ENCODE measurements at regions not wholly inside any gene's neighbourhood (a gene's known extent, or its start where the extent isn't known, plus 50 kb on each side); places are given as distances from the start of the nearest gene placed in this dataset.

DNA sequence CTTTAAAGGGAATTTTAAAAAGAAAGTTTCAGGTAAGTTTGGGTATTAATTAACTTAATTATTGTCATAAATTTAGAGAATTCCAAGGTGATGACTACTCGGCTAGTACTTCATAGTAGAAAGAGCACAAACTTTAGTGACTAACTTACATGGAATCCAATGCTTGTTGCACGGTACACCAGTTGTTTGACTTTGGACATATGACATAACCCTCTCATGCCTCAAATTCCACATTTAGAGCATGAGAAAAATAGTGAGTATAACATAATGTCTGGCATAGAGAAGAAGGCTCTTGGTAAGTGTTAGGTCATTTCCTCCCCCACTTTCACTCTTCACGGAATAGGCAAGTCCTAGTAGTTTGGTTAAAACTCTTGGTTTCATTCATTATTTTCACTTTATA lies 1249.4 kb upstream of the SLC10A2 start:
- no peak for DNase-seq (ENCODE audit: low spot score)

DNA sequence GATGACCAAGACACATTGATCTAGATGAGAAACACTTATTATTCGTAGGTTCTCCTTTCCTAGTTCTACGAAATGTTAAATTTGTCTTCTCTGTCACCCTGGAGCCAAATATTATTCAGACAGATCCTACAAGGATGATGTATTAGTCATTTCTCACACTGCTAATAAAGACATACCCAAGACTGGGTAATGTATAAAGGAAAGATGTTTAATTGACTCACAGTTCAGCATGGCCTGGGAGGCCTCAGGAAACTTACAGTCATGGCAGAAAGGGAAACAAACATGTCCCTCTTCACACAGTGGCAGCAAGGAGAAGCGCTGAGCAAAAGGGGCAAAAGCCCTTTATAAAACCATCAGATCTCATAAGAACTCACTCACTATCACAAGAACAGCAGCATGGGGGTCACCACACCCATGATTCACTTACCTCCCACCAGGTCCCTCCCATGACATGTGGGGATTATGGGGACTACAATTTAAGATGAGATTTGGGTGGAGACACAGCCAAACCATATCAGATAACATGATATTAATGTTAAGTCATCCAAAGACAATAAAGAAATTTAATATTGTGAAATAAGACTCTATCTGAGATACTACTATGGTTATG lies 1248.8 kb upstream of the SLC10A2 start:
- no peak for DNase-seq (ENCODE audit: low spot score)

DNA sequence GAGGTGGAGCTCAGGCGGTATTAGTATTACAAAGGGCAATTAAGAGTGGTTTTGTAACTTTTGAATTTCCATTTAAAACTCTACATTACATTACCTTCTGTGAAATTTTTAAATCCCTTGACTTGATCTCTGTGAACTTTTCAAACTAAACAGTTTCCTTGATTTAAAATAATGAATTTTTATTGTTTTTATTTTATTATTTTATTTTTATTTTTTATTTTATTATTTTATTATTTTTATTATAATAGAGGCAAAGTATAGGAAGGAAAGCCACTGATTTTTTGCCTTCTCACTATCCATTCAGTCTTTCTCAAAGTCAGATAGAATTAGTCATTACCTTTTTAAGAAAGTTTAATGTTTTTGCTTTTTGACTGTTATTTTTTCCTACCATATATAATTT lies 1248.1 kb upstream of the SLC10A2 start:
- DNase-seq (ENCODE audit: low spot score), result no peak

DNA sequence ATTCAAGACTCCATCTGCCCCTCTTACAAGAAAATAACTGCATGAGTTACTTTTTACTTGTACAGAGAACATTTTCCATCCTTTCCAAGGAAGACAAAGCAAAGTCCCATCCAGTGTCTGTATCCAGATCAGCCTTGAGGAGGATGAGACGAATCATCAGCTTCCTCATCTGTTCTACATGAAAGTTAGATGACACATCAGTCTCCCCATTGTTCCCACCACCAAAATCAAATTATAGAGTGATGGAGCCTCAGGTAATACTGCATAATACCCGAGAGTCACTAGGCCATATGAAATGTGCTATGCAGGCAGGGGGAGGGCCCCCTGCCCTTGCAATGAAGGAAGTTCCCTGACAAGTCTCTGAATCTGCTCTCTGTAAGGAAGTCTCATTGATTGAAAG lies 1244.6 kb upstream of the SLC10A2 start:
- DNase-seq (ENCODE audit: low spot score), result no peak

DNA sequence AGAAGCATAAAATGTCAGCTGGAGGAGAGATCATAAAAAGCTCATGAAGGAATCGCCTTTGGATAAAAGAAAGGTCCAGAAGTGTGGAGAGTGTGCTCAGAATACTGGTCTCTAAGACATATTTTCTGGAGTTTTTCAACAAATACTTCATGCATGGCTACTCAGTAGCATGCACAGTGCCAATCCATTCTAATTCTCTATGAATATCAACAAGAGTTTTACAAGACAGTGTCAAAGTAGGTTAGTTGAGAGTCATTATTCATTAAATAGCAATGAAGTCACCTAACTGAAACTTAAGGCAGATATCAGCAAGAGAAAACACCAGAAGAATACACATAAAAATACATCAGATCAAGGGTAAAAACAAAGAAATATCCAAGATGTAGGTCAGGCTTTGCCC lies 1243.2 kb upstream of the SLC10A2 start:
- DNase-seq (ENCODE audit: low spot score), result no peak

DNA sequence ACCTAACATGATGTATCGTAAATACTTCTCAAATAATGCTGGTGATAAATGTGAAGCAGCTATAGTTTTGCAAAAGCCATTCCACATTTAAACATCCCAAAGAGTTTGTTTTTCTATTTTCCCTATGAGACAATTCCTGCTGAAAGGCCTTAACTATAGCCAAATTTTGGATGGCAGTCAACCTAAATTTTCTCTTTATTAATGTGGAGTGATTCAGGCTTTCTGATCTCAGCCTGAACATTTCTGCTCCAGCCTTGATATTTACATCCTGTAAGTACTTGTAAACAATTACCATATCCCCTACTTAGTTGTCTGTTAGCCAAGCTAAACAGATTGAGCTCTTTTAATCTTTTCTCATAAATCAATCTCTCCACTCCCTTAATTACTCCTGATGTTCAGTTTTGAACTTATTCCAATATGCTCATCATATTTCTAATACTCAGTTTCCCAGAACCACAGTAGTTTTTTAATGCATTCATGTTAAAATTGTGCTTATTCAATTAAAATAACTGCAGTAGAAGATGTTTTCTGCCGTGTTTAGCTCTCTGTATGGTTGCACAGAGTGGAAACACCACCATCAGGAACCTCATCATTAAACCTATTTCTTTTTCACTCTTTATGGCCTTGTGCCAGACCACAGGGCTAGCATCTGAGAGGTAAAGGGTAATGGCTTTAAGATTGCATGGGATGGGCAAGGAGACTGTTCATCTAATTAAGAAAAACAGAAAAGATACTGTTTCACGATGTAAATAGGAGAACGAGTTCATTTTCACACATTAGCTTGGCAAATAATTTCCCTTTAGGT lies 1235.2 kb upstream of the SLC10A2 start:
- no peak for DNase-seq (ENCODE audit: low spot score)

DNA sequence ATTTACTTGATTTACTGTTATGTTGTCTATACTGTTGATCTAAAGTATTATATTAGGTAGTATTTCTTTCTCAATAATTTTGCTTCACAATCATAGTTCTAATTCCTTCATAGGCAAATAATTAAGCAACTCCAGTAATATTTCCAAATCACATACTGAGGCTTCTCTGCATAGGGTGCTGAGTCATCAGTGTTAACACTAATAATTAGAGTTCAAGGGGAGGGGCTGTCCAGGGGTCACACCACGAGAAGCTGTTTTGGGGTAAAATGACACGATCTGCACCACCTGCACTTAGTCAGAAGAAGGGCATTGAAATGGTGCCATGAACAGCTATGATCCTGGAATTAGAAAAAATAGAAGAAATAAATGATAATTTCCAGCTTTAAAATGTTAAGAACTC lies 1230.9 kb upstream of the SLC10A2 start:
- no peak for DNase-seq (ENCODE audit: low spot score)

DNA sequence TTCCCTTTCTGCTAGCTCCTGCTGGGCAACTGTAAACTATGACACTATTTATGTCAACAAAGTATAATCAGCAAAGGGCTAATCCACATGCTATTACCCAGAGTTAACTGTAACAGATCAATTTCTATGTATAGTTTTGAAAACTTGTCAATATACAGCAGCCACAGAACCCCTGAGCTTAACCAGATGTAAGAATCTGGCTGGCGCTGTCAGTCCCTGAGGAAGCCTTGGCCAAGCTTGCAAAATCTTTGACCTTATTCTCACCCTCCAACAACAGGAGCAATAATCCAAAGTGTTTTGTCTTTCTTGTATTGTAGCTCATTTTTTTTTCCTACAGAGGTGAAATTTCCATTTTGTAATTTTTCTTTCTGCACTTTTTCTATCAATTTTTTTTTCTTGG lies 1230.1 kb upstream of the SLC10A2 start:
- DNase-seq (ENCODE audit: low spot score), result no peak

DNA sequence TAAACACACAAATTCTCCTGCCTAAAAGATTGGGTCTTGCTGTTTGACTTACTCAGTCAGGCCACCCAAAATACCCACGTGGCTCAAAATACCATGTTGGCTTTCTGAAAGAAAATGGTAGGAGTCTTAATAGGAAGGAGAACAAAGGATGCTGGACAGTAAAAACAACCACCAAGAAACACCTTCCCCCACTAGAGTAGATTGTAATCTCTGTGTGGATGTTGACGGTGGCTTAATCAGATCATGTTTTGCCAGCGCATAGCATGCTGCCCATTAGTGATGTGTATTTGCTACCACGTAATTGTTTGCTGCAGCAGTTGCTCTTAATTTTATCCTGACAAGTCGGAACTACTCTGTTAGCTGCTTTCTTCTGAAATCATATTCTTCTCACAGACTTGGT lies 1229.3 kb upstream of the SLC10A2 start:
- no peak for DNase-seq (ENCODE audit: low spot score)

DNA sequence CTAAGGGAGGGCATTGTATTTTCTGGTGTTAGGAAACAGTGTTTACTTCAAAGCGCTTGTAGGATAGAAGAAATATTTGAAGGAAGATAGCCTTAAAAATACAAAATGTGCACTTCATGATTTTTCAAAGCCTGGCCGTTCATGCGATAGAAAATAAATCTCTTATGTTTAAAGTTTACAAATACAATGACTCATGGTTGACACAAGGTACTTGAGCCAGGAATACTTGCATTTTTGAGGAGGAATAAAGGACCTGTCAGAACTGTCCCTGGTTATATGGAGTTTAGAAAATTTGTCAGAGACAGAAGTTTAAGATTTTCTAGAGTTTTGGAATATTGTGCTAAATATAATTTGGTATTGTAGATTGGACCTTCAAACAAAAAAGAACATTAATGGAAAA lies 1223.2 kb upstream of the SLC10A2 start:
- DNase-seq (ENCODE audit: low spot score), result no peak

DNA sequence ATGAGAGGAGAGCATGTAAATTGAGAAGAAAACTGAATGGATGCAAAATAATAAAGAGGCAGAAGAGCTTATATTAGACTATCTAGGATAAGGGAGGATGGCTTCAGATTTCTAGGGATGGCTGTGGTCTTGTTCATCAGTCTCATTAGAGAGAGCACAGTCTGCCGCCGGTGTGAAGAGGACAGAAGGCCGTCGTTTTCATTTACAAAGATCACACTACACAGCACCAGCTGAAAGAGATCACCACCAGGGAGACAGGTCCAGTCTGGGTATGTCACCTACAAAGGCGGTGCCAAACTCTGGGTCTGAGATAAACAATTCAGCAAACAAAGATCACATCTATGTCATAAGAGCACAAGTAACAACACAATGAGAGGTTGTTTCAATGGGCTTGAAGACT lies 1222.3 kb upstream of the SLC10A2 start:
- DNase-seq (ENCODE audit: low spot score), result no peak

DNA sequence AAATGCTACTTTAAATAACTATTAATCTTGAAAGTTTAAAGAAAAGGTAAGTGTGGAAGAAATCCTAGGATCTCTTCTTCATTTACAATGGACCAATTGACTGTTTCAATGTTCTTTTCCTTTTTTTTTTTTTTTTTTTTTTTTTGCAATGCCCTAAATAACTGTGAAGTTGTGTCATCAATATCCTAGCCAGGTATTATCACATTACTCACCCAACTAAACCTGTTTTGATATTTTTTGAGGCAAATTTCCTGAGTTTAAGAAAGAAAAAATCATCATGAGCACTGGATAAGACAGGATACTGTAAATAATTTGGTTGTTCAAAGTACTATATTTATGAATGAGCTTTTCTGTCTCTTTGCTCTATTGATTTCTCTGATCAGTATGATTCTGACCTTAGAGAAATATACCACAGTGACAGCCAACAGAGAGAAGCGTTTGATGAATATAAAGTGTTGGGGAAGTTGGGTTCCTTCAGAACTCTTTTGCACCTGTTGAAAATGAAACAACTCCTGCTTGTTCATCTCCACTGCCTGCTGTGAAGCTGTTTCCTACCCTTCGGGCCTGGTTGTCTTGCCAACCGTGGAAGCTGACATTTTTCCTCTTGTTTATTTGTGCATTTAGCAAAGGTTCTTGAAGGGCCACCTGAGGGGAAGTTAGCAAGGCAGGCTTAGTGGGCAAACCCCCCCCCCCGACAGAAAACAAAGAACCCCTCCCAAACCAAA lies 1220.5 kb upstream of the SLC10A2 start:
- DNase-seq (ENCODE audit: low spot score), result no peak

DNA sequence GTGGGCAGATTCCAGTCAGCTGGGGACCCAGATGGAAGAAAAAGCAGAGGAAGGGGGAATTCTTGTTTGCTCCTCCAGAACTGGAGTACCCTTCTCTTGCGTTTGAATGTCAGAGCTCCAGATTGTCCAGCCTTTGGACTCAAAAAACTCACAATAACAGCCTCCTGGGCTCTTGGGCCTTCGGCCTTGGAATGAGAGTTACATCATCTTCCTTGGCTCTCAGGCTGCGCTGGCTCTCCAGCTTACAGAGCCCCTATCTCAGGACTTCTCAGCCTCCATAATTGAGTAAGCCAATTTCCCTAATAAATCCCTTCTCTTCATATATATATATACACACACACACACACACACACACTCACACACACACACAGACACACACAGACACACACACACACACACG lies 1215.7 kb upstream of the SLC10A2 start:
- no peak for DNase-seq (ENCODE audit: low spot score)

DNA sequence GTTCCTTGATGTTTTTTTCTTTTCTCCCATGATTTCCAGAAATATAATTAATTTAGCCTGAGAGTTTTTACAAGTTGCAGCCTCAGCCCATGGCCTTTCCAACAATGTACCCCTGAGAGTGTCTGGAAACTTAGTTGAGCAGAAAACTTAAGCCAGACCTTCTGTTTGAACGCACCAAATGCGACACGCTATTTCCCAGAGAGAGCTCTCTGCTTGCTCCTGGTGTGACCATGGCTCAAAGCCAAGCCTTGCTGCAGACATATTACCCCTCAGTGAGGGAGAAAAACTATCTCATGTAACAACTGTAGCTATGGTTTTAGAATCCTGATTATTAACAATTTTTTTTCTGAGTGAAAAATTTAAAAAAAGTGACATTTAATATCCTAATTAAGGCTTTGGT lies 1204.5 kb upstream of the SLC10A2 start:
- no peak for DNase-seq (ENCODE audit: low spot score)

DNA sequence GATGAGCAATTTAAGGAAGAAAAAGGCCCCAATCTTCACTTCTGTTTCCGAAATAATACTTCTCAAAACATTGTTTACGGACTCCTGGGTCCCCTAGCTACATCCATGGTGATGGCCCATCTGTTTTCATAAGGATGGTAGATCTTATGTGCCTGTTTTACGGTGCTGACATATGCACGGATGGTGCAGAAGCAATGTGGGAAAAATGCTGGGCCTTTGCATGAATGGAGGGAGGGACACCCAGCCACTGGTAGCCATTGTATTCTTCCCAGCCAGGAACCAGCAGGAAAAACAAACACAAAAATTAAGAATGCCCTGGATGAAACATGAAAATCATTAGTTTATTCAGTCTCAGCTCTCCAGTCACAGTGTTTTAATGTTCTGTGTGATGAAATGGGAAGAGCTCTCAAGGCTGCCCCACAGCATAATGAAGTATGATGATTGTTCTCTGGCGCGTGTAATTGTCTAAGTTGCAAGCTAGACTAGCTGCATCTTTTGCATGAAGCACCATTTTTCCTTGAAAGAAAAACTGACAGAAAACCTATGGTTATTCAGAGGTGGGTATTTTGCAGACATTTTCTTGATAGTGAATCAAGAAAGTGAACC lies 1201.1 kb upstream of the SLC10A2 start:
- no peak for DNase-seq (ENCODE audit: low spot score)

DNA sequence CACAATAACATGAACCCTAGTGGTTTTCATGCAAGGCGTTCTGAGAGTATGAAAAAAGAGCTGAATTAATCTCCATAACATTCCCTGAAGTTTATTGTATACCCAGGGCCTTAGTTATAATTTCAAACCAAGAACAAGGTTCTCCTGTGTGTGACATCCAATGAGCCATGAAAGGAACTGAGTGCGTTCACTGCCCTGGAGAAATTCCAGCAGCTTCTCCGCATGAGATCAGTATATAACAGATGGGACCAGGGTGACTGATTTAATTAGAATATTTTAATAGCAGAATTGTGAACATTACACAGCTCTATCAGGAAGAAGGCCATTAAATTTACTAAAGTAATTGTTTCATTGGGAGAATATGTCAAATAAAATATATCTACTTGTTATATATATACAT lies 1190.5 kb upstream of the SLC10A2 start:
- no peak for DNase-seq (ENCODE audit: low spot score)

DNA sequence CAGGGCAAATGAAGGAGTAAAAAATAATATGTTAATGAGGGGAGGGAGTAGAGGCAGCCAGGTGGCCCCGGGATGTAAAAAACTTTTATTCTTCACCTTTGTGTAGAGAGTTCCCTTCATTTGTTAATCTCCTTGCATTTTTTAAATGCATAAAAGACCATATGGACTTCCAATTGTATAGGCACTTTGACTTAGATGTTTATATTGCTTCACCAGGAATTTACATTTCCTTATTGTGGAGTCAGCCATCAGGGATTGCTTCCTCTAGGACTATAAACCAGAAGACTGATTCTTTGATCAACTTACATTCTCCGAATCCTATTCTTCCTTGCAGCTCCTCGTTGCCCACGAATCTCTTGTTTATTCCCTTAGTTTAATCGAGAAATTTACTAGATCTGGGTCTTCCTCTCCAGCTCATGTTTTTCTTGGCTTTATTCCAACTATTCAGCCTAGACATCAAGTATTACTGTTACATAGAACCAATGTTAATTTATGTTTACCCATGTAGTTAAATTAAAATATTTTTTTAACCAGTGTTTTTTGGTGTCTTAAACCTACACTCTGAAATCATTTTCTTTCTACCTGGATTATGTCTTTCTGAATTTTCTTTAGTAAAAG lies 1187.0 kb upstream of the SLC10A2 start:
- no peak for DNase-seq (ENCODE audit: low spot score)

DNA sequence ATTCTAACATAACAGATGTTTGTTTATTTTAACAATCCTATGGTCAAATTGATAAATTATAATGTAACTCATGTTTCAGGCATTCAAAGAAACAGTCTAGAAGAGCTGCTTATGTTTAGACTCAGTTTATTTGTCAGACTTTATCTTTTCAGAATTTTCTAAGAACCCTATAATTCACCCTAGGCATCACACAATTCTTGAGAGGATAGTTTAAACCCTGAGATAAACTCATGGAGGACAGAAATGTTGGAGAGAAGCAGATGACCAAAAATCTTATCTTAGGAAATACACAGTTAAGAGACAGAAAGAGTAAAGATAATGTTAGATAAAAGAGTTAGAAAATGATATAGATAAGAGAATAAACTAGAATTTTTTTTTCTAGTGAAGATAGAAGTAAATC lies 1185.7 kb upstream of the SLC10A2 start:
- no peak for DNase-seq (ENCODE audit: low spot score)

DNA sequence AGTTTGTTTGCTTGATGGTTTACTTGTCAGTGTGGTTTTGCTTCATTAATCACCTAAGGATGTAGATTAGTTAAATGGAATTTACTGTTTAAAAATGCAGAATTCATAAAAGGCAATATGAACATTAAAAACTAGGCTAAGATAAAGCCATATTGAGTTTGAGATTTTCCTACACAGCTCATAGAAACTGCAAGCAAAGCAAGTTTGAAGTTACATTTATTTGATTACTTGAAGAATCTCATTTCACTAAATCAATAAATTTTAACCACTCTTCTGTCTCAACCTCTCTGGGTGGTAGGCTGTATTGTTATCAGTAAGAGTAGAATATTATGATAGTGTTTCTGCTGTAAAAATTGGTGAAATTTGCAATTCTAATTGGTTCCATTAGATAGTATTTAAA lies 1180.7 kb upstream of the SLC10A2 start:
- DNase-seq (ENCODE audit: low spot score), result no peak

DNA sequence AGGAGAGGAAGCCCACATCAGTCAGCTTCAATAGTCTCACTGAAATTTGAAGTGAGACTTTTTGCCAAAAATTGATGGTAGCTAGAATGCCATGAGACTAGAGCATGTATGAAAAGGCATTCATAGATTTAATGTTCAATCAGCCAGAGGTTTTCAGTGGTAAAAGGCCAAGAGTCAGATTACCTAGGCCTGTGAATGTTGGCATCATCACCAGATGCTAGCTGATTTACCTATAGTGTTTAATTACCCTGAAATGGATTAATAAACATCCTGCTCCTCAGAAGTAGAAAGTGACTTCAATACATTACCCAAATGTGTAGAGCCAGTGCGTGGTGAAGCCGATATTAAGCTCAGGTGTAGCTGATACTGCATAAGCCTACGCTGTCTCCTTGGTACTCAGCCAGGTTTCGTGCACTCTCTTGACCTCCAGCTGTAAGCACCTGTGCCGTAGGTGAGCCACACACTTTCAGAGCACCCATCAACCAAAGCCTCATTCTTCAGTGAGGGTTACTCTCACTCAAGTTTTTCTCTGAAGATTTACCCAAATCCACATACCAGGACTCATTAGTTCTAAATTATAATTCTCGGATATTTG lies 1140.3 kb upstream of the SLC10A2 start:
- DNase-seq (ENCODE audit: low spot score), result no peak

DNA sequence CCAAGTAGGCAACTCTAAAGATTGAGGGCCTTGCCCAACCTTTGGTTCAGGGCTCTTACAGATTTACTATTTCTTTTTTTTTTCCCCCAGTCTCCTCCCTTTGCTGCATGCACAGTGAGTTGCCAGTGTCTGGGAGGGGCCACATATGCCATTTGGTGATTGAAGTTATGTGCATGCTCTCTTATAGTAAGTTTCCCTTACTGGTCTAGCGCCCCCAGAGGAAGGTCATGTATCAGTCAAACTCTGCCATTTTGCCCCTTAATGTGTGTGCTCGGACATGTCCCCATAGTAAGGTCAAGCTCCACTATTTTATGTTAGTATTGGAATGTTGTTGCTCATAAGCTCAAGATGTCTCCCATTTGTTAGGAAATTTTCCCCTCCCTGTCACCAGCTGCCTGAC lies 1138.0 kb upstream of the SLC10A2 start:
- DNase-seq (ENCODE audit: low spot score), result no peak

DNA sequence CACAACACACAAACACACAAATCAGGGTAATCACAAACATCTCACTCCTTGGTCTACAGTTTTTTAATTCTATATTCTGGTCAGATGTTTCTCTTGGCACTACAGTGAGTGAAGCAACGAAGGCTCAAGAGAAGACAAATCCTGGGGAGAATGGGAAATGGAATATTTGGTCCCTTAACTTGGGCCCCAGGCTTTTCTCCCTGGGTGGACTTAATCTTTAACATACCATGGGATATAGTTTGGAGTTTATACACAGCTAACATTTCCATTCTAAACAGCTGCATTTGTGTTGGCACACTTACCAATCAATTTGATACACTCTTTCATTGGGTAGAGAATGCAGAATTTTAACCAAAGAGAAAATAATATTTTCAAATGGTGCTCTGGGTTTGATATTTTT lies 1132.6 kb upstream of the SLC10A2 start:
- no peak for DNase-seq (ENCODE audit: low spot score)
